GM20000 (cell line): ENCODE measurements at regions not wholly inside any gene's neighbourhood (a gene's known extent, or its start where the extent isn't known, plus 50 kb on each side); places are given as distances from the start of the nearest gene placed in this dataset.

Experiments
- DNase-seq: peaks from one replicate; pipeline ENCODE4 v3.0.0; 2012; ENCODE audit warnings: low spot score
- TF ChIP-seq, protein P1 (sequence below): IDR thresholded peaks from 2 replicates; pipeline ENCODE4 v1.5.1; 2012; ENCODE audit warnings: mild to moderate bottlenecking, control low read depth; ENCODE audit errors: extremely low read depth, missing control alignments

DNA sequence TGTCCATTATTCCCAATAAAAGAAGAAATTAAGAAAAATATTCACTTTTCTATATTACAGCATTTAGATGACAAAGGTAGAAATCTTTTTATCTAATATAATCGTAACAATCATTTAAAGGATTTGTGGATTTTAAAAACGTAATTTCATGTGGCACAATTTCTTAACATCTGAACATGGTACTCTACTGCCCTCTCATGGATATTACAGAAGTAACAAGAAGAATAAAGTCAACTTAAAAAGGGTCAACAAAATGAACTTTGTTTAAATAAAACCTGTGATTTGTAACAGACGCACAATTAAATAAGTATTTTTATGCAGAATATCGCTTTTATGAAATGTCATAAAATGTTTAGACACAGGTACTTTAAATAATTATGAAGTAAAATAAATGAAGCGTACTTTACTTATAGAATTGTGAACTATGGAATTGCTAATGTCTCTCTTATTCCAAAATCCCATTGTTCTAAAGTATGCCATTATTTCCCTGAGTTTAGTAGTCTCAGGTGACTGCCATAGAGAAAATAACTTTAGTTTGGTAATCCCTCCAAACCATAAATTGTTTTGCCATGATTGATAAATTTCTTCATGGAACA, 366.8 kb upstream of the ZNF385D start:
- TF ChIP-seq, protein P1, sequence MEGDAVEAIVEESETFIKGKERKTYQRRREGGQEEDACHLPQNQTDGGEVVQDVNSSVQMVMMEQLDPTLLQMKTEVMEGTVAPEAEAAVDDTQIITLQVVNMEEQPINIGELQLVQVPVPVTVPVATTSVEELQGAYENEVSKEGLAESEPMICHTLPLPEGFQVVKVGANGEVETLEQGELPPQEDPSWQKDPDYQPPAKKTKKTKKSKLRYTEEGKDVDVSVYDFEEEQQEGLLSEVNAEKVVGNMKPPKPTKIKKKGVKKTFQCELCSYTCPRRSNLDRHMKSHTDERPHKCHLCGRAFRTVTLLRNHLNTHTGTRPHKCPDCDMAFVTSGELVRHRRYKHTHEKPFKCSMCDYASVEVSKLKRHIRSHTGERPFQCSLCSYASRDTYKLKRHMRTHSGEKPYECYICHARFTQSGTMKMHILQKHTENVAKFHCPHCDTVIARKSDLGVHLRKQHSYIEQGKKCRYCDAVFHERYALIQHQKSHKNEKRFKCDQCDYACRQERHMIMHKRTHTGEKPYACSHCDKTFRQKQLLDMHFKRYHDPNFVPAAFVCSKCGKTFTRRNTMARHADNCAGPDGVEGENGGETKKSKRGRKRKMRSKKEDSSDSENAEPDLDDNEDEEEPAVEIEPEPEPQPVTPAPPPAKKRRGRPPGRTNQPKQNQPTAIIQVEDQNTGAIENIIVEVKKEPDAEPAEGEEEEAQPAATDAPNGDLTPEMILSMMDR = no peak
- peak; percentile 10 for DNase-seq

DNA sequence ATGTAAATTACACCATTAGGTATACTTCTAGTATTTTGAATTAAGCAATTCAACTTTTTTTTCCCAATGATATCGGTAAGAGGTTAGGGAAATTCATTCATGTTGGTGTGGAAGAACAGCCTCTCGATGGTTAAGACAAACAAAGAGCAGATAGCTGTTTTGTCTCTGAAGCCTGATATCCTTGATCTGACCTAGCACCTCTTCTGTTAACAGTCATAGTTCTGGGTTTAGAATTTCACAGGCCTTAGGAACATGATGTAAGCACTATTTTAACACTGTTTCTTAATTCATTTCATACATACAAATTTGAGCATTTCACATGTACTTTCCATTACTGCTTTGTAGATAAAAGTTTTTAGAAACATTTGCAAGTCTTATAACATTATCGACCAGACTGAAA, 367.5 kb upstream of the ZNF385D start:
- TF ChIP-seq, protein P1 = no peak
- DNase-seq = no peak

DNA sequence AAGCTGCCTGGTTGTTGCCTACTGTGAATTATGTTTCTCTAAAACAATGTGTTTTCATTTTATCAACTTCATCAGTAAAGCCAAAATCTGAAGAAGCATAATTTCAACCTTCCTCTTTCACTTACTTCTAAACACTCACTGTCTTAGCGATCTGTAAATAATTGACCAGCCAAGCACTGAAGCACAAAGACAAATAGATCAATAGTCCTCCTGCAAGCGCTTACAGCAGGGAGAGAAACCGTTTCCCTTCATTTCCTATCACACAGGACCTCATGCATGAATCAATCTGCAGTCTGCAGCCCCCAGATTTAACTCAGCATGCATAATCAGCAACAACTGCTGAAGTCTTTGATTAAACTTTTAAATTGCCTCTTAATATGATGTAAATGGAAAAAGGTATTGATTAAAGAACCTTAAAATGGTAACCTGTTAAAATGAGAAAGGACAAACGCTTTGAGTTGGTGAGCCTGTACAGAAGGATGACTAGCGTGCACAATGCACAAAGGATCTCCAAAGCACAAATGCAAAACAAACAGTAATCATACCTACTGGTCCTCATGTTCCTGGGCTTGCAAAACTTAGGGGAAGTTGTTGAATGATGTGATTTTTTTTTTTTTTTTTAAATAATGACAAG, 370.2 kb upstream of the ZNF385D start:
- peak; percentile 4 for DNase-seq
- TF ChIP-seq, protein P1 = no peak

DNA sequence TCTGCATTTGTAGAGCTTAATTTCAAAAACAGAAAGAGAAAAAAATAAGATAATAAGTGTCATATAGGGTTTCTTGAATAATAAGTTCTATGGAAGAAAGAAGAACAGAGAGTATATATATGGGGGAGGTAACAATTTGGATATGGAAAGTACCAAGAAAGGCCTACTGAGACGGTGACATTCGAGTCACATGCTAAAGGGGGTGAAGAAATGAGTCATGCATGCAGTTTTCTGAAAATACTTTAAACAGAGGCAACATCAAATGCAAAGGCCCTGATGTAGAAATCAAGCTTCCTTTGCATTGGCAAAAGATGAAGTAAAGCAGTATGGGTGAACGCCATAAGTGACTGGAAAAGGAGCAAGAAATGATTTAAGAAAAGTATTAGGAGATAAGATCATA, 371.6 kb upstream of the ZNF385D start:
- peak; percentile 15 for DNase-seq
- TF ChIP-seq, protein P1 = no peak

DNA sequence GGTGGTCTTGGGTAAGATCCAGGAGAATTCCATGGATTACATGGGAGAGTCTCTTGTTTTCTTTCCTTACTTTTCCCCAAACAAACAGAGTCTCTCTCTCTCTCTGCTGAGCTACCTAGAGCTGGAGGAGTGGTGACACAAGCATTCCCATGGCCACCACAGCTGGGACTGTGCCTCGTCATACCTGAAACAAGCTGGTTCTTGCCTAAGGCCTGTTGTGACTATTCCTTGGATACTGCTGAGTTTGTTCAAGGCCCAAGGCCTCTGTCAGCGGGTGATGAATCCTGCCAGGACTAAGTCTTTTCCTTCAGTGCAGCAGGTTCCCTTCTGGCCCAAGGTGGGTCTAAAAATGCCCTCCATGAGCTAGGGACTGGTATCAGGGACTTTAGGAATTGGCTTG, 378.1 kb upstream of the ZNF385D start:
- TF ChIP-seq, protein P1 = no peak
- no peak for DNase-seq

DNA sequence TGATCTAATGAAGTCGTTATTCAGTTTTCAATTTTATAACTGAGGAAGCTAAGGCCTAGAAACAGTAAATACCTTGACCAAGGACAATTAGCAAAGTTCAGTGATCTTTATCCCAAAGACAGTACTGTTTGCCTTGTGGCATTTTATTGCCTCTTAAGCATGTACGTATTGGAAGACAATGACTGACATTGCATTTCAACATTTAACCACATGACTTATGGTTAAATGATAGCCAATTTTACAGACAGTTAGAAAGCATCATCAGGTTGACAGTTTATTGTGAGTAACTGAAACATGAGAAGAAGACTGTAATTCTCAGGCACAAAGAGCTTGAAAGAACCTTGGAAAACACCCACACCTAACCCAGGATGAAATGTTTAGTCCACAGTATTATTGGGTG, 390.8 kb upstream of the ZNF385D start:
- no peak for DNase-seq
- TF ChIP-seq, protein P1 = no peak

DNA sequence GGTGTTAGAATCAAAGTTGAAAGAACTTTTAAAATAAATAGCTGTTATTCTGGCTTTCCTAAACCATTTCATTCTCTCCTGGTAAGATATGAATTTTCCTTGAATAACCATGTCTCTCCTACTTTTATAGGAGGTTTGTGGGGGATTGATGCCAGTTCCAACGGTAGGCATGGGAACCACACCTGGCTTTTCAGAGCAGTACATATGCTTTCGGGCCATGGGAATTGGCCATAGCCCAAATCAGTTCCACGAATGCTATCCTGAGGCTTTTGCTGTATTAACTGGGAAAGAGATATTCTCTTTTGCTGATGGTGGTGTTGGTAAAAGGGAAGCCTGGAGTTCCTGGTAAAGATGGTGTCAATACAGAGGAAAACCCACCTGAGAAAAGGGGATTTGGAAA, 396.2 kb upstream of the ZNF385D start:
- TF ChIP-seq, protein P1 = no peak
- no peak for DNase-seq
